Karpas-422 (cell line): ENCODE measurements at regions not wholly inside any gene's neighbourhood (a gene's known extent, or its start where the extent isn't known, plus 50 kb on each side); places are given as distances from the start of the nearest gene placed in this dataset. TPM values are rescaled to one million over a fixed set of nuclear protein-coding genes. Genes with fewer than 3 reads are reported as not detected.

Experiments
- DNase-seq: peaks from one replicate; pipeline ENCODE4 v3.0.0-alpha.2; 2015
- H2AFZ ChIP-seq: fragments of 200-600 bp; sonication (generic); 2 replicates; pipeline ENCODE4 v1.6.1; 2014; ENCODE audit warnings: antibody characterized with exemption, low read length, mixed read lengths
- H3K27ac ChIP-seq: fragments of 200-600 bp; sonication (generic); 2 replicates; pipeline ENCODE4 v1.5.1; 2014; ENCODE audit warnings: mild to moderate bottlenecking, low read length, moderate library complexity
- H3K27me3 ChIP-seq: fragments of 200-600 bp; sonication (generic); 2 replicates; pipeline ENCODE4 v1.6.1; 2014; ENCODE audit warnings: low read length, mixed read lengths
- H3K36me3 ChIP-seq: fragments of 200-600 bp; sonication (generic); 2 replicates; pipeline ENCODE4 v1.6.1; 2014; ENCODE audit warnings: low read length, mixed read lengths; ENCODE audit not compliant: insufficient read depth
- H3K4me1 ChIP-seq: fragments of 200-600 bp; sonication (generic); 2 replicates; pipeline ENCODE4 v1.6.1; 2014; ENCODE audit warnings: mild to moderate bottlenecking, low read length, mixed read lengths
- H3K4me2 ChIP-seq: fragments of 200-600 bp; sonication (generic); 2 replicates; pipeline ENCODE4 v1.6.1; 2014; ENCODE audit warnings: low read length, low read depth, mild to moderate bottlenecking; ENCODE audit not compliant: poor library complexity, severe bottlenecking
- H3K4me3 ChIP-seq: fragments of 200-600 bp; sonication (generic); 2 replicates; pipeline ENCODE4 v1.5.1; 2014; ENCODE audit warnings: mild to moderate bottlenecking, antibody characterized with exemption, low read length, mixed read lengths
- H3K79me2 ChIP-seq: fragments of 200-600 bp; sonication (generic); 2 replicates; pipeline ENCODE4 v1.6.1; 2014; ENCODE audit warnings: mild to moderate bottlenecking, low read length, mixed read lengths
- H3K9ac ChIP-seq: fragments of 200-600 bp; sonication (generic); 2 replicates; pipeline ENCODE4 v1.6.0; 2014; ENCODE audit warnings: low read length
- H3K9me2 ChIP-seq: fragments of 200-600 bp; sonication (generic), shearing (Covaris generic); replicated peaks from 2 replicates; pipeline ENCODE4 v1.6.0; 2014; ENCODE audit warnings: mild to moderate bottlenecking, low read length, moderate library complexity; ENCODE audit not compliant: insufficient read depth
- H3K9me3 ChIP-seq: fragments of 300-700, 200-600 bp; sonication (generic); 2 replicates; pipeline ENCODE4 v1.6.1; 2014; ENCODE audit warnings: low read length, mixed read lengths
- H4K20me1 ChIP-seq: fragments of 200-600 bp; sonication (generic); 2 replicates; pipeline ENCODE4 v1.6.1; 2014; ENCODE audit warnings: mild to moderate bottlenecking, antibody characterized with exemption, low read length, low read depth; ENCODE audit not compliant: insufficient read depth
- small RNA-seq: library from RNA; depleted of rRNA; stranded (forward); fragments of <200 nt; gene quantifications from one replicate; pipeline ENCODE3, GENCODE V24; 2014

- no peak overlapping the region for H3K4me3 ChIP-seq
- no peaks in the 10 kb centered on the region for H3K9me2 ChIP-seq
- no peaks in the 10 kb centered on the region for H3K36me3 ChIP-seq
- H3K27me3 ChIP-seq: no peaks in the 10 kb centered on the region; the same call in 1 of the 2 replicates
- no peak overlapping the region for H3K9ac ChIP-seq
- H3K4me1 ChIP-seq: no peaks in the 10 kb centered on the region
- H3K9me3 ChIP-seq: no peaks in the 10 kb centered on the region
- DNase-seq: no peak
- H3K27ac ChIP-seq: no peak overlapping the region
- H4K20me1 ChIP-seq: no peaks in the 10 kb centered on the region
- no peak overlapping the region for H3K4me2 ChIP-seq
- no peaks in the 10 kb centered on the region for H3K79me2 ChIP-seq
- no peak overlapping the region for H2AFZ ChIP-seq
Measured at GRCh38 chr6:109225946-109226345, 130.6 kb downstream of the CEP57L1 start.

- Histone ChIP-seq H3K27ac (no peak overlapping the region), H3K4me1 (no peaks in the 10 kb centered on the region), H4K20me1 (no peaks in the 10 kb centered on the region), H3K36me3 (no peaks in the 10 kb centered on the region), H2AFZ (no peak overlapping the region), H3K27me3 (no peaks in the 10 kb centered on the region; the same call in 1 of the 2 replicates), H3K4me3 (no peak overlapping the region), H3K9ac (no peak overlapping the region), H3K9me3 (no peaks in the 10 kb centered on the region), H3K79me2 (no peaks in the 10 kb centered on the region), H3K4me2 (no peak overlapping the region), H3K9me2 (no peaks in the 10 kb centered on the region)
- no peak for DNase-seq
Measured at GRCh38 chr6:109224994-109225393, 129.7 kb downstream of the CEP57L1 start.

DNA sequence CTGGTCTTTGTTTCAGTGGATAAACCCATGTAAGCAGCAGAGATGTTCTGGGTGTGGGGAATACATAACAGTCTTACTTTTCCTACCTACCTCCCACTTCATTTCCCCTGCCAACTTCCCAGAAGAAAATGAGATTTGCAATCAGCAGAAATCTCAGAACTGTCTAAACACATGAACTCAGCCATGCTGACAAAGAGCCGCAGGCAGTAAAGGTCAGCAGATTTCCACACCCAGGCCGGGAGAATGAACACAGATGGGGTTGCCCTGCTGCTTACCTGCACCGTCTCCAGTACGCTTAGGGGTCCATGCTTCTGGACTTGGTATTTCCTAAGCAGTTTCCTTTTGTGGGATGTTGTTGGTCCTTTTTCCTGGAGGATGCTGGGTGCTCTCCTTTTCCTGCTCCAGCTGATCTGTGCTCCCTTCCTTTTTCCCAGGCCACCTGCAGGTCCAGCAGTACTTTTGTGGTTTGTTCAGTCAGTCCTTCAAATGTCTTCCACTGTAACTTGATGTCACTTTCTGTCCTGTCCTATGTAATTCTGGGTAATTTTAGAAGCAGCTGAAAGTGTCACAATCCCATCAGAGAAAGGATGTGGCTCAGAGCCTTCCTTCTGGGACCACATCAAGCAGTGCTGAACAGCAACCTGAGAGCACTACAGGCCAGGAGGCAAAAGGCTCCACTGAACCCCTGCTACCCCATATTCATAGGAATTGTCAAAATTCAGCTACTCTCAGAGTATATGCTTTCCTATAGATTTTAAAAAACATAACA is 129.0 kb downstream of the CEP57L1 start:
- Histone ChIP-seq H3K27me3 (no peaks in the 10 kb centered on the region; the same call in 1 of the 2 replicates), H3K4me1 (no peaks in the 10 kb centered on the region), H3K36me3 (no peaks in the 10 kb centered on the region), H3K27ac (no peak overlapping the region), H3K9me3 (no peaks in the 10 kb centered on the region), H3K4me2 (no peak overlapping the region), H3K9me2 (no peaks in the 10 kb centered on the region), H3K79me2 (no peaks in the 10 kb centered on the region), H2AFZ (no peak overlapping the region), H4K20me1 (no peaks in the 10 kb centered on the region), H3K4me3 (no peak overlapping the region), H3K9ac (no peak overlapping the region)
- no peak for DNase-seq

GRCh38 chr6:109222848-109223247 is 127.5 kb downstream of the CEP57L1 start:
- Histone ChIP-seq H3K27ac (no peak overlapping the region), H3K27me3 (no peaks in the 10 kb centered on the region; the same call in 1 of the 2 replicates), H3K4me1 (no peaks in the 10 kb centered on the region), H3K4me3 (no peak overlapping the region), H3K79me2 (no peaks in the 10 kb centered on the region), H3K9me3 (no peaks in the 10 kb centered on the region), H3K9ac (no peak overlapping the region), H3K4me2 (no peak overlapping the region), H3K9me2 (no peaks in the 10 kb centered on the region), H2AFZ (no peak overlapping the region), H3K36me3 (no peaks in the 10 kb centered on the region), H4K20me1 (no peaks in the 10 kb centered on the region)
- DNase-seq: no peak

GRCh38 chr6:109221543-109222195 is 126.4 kb downstream of the CEP57L1 start:
- no peak for DNase-seq
- H3K27ac ChIP-seq: no peak overlapping the region
- H3K4me3 ChIP-seq: no peak overlapping the region
- H3K4me2 ChIP-seq: no peak overlapping the region
- no peaks in the 10 kb centered on the region for H3K79me2 ChIP-seq
- H3K9ac ChIP-seq: no peak overlapping the region
- H3K36me3 ChIP-seq: no peaks in the 10 kb centered on the region
- no peaks in the 10 kb centered on the region for H3K4me1 ChIP-seq
- H3K27me3 ChIP-seq: no peaks in the 10 kb centered on the region; the same call in 1 of the 2 replicates
- H3K9me3 ChIP-seq: no peaks in the 10 kb centered on the region
- no peaks in the 10 kb centered on the region for H3K9me2 ChIP-seq
- no peaks in the 10 kb centered on the region for H4K20me1 ChIP-seq
- no peak overlapping the region for H2AFZ ChIP-seq

Small RNA genes in the stretch of these regions (small RNA-seq; reads per million reads assigned to genes)
- gene AL359711.1 (not detected), gene RNY3P11 (not detected)
